Trophoblast cell (in vitro differentiated cells and primary cell): ENCODE measurements at regions not wholly inside any gene's neighbourhood (a gene's known extent, or its start where the extent isn't known, plus 50 kb on each side); places are given as distances from the start of the nearest gene placed in this dataset.

ENCODE experiments used
- DNase-seq, 2 donors: peaks; one replicate each; pipeline ENCODE4 v3.0.0-alpha.2; 2016
- H2AFZ ChIP-seq: 2 replicates; pipeline ENCODE4 v1.6.1; 2013; ENCODE audit warnings: low read length, moderate library complexity, mild to moderate bottlenecking; ENCODE audit not compliant: insufficient read depth, poor library complexity
- H2AK5ac ChIP-seq: 2 replicates; pipeline ENCODE4 v1.6.1; 2013; ENCODE audit warnings: mild to moderate bottlenecking, low read length
- H2BK120ac ChIP-seq: 2 replicates; pipeline ENCODE4 v1.6.1; 2013; ENCODE audit warnings: low read length, mild to moderate bottlenecking, moderate library complexity; ENCODE audit not compliant: insufficient read depth, poor library complexity
- H2BK12ac ChIP-seq: 2 replicates; pipeline ENCODE4 v1.6.1; 2013; ENCODE audit warnings: mild to moderate bottlenecking, low read length, moderate library complexity
- H2BK5ac ChIP-seq: 2 replicates; pipeline ENCODE4 v1.6.1; 2013; ENCODE audit warnings: low read length, low read depth, moderate library complexity, mild to moderate bottlenecking; ENCODE audit not compliant: poor library complexity
- H3K14ac ChIP-seq: 2 replicates; pipeline ENCODE4 v1.6.1; 2013; ENCODE audit warnings: mild to moderate bottlenecking, low read length
- H3K18ac ChIP-seq: 2 replicates; pipeline ENCODE4 v1.6.1; 2013; ENCODE audit warnings: mild to moderate bottlenecking, low read length
- H3K23ac ChIP-seq: 2 replicates; pipeline ENCODE4 v1.6.1; 2013; ENCODE audit warnings: low read length
- H3K27ac ChIP-seq: 2 replicates; pipeline ENCODE4 v1.5.1; 2013; ENCODE audit warnings: low read depth, mild to moderate bottlenecking, inconsistent platforms, low read length, moderate library complexity
- H3K27me3 ChIP-seq: 2 replicates; pipeline ENCODE4 v1.6.1; 2013; ENCODE audit warnings: inconsistent platforms, mild to moderate bottlenecking, low read length, moderate library complexity; ENCODE audit not compliant: insufficient read depth
- H3K36me3 ChIP-seq, 2 experiments: 1 replicate in 1 of 2; 2 replicates in 1 of 2; pipeline ENCODE4 v1.6.1; 2013; ENCODE audit warnings: low read length in 2 of 2, mild to moderate bottlenecking in 2 of 2, moderate library complexity in 1 of 2; ENCODE audit not compliant: insufficient read depth in 2 of 2, control insufficient read depth in 1 of 2
- H3K4ac ChIP-seq: 2 replicates; pipeline ENCODE4 v1.6.1; 2013; ENCODE audit warnings: low read depth, mild to moderate bottlenecking, low read length, moderate library complexity
- H3K4me1 ChIP-seq, 2 experiments: 1 replicate in 1 of 2; 2 replicates in 1 of 2; pipeline ENCODE4 v1.6.1; 2013; ENCODE audit warnings: low read length in 2 of 2, mild to moderate bottlenecking in 2 of 2, moderate library complexity in 1 of 2; ENCODE audit not compliant: insufficient read depth in 2 of 2, control insufficient read depth in 1 of 2
- H3K4me2 ChIP-seq: 2 replicates; pipeline ENCODE4 v1.6.1; 2013; ENCODE audit warnings: inconsistent platforms, mild to moderate bottlenecking, low read length, moderate library complexity
- H3K4me3 ChIP-seq: 2 replicates; pipeline ENCODE4 v1.5.1; 2013; ENCODE audit warnings: mild to moderate bottlenecking, low read depth, low read length, inconsistent platforms
- H3K79me1 ChIP-seq: one replicate; pipeline ENCODE4 v1.6.1; 2013; ENCODE audit warnings: low read length
- H3K79me2 ChIP-seq: 2 replicates; pipeline ENCODE4 v1.6.1; 2013; ENCODE audit warnings: low read length, mild to moderate bottlenecking; ENCODE audit not compliant: control insufficient read depth, insufficient read depth, poor library complexity
- H3K9ac ChIP-seq: 2 replicates; pipeline ENCODE4 v1.6.1; 2013; ENCODE audit warnings: mild to moderate bottlenecking, low read length
- H3K9me3 ChIP-seq: 2 replicates; pipeline ENCODE4 v1.6.1; 2013; ENCODE audit warnings: low read depth, mild to moderate bottlenecking, control low read depth, inconsistent platforms, low read length; ENCODE audit not compliant: insufficient read depth
- H4K12ac ChIP-seq: 2 replicates; pipeline ENCODE4 v1.6.1; 2013; ENCODE audit warnings: low read depth, mild to moderate bottlenecking, low read length, moderate library complexity
- H4K8ac ChIP-seq: 2 replicates; pipeline ENCODE4 v1.6.1; 2013; ENCODE audit warnings: low read depth, mild to moderate bottlenecking, low read length, moderate library complexity
- H4K91ac ChIP-seq: one replicate; pipeline ENCODE4 v1.6.1; 2013; ENCODE audit warnings: low read depth, mild to moderate bottlenecking, low read length, moderate library complexity
- WGBS: extraction: QIAGEN DNeasy Blood & Tissue Kit; methylation state at CpG from one replicate; pipeline ENCODE4 v1.1.7; 2013; ENCODE audit warnings: missing lambda C conversion rate; ENCODE audit not compliant: insufficient read length, insufficient coverage; ENCODE audit errors: extremely low coverage; 5-methylcytosine and 5-hydroxymethylcytosine counted together

GRCh38 chr11:69925366-69926196 is 106.4 kb upstream of the FGF3 start:
- Histone ChIP-seq H4K91ac (no peak overlapping the region), H4K8ac (no peak overlapping the region), H3K79me1 (no peaks in the 10 kb centered on the region), H3K14ac (no peak overlapping the region), H3K18ac (no peak overlapping the region), H2BK5ac (no peak overlapping the region), H2AFZ (no peak overlapping the region), H3K36me3 (no peaks in the 10 kb centered on the region), H3K27ac (no peak overlapping the region), H3K4me2 (no peak overlapping the region), H3K4me1 (peaks cover 0 to 2% of the 10 kb centered on the region in 2 experiments), H3K79me2 (no peaks in the 10 kb centered on the region), H3K4ac (no peak overlapping the region), H3K9me3 (no peaks in the 10 kb centered on the region), H4K12ac (no peak overlapping the region), H3K9ac (no peak overlapping the region), H2AK5ac (no peak overlapping the region), H3K27me3 (peaks cover 2% of the 10 kb centered on the region), H3K4me3 (no peak overlapping the region), H2BK120ac (no peak overlapping the region), H3K23ac (no peak overlapping the region), H2BK12ac (no peak overlapping the region)
- WGBS, result no CpG with 5 or more reads among the region's 22 CpGs
- no peak for DNase-seq

GRCh38 chr11:69926376-69927050 is 107.3 kb upstream of the FGF3 start:
- Histone ChIP-seq H3K9me3 (no peaks in the 10 kb centered on the region), H3K4ac (no peak overlapping the region), H3K9ac (no peak overlapping the region), H2BK5ac (no peak overlapping the region), H3K79me2 (no peaks in the 10 kb centered on the region), H3K36me3 (no peaks in the 10 kb centered on the region), H3K4me3 (no peak overlapping the region), H3K23ac (no peak overlapping the region), H3K18ac (no peak overlapping the region), H2BK12ac (no peak overlapping the region), H2AK5ac (no peak overlapping the region), H4K91ac (no peak overlapping the region), H3K27me3 (peaks cover 2% of the 10 kb centered on the region), H3K4me2 (no peak overlapping the region), H3K14ac (no peak overlapping the region), H3K27ac (no peak overlapping the region), H3K4me1 (peaks cover 0 to 2% of the 10 kb centered on the region in 2 experiments), H2AFZ (no peak overlapping the region), H2BK120ac (no peak overlapping the region), H4K8ac (no peak overlapping the region), H3K79me1 (no peaks in the 10 kb centered on the region), H4K12ac (no peak overlapping the region)
- DNase-seq, result no peak
- no CpG with 5 or more reads among the region's 15 CpGs for WGBS

GRCh38 chr11:69928121-69928520 is 108.9 kb upstream of the FGF3 start:
- no peak overlapping the region for H3K27ac ChIP-seq
- no peak overlapping the region for H2BK5ac ChIP-seq
- no peak overlapping the region for H3K18ac ChIP-seq
- no peak for DNase-seq
- no peak overlapping the region for H2BK12ac ChIP-seq
- H3K4ac ChIP-seq, result no peak overlapping the region
- no peak overlapping the region for H4K12ac ChIP-seq
- H3K36me3 ChIP-seq, result no peaks in the 10 kb centered on the region
- no CpG with 5 or more reads among the region's 9 CpGs for WGBS
- H4K8ac ChIP-seq, result no peak overlapping the region
- H3K9me3 ChIP-seq, result no peaks in the 10 kb centered on the region
- no peaks in the 10 kb centered on the region for H3K79me1 ChIP-seq
- no peak overlapping the region for H3K23ac ChIP-seq
- H3K79me2 ChIP-seq, result no peaks in the 10 kb centered on the region
- no peak overlapping the region for H2BK120ac ChIP-seq
- peaks cover 0 to 2% of the 10 kb centered on the region in 2 experiments for H3K4me1 ChIP-seq
- no peak overlapping the region for H3K4me3 ChIP-seq
- no peak overlapping the region for H2AFZ ChIP-seq
- no peak overlapping the region for H2AK5ac ChIP-seq
- H3K27me3 ChIP-seq, result peaks cover 2% of the 10 kb centered on the region
- H3K14ac ChIP-seq, result no peak overlapping the region
- no peak overlapping the region for H4K91ac ChIP-seq
- no peak overlapping the region for H3K4me2 ChIP-seq
- H3K9ac ChIP-seq, result no peak overlapping the region

DNA sequence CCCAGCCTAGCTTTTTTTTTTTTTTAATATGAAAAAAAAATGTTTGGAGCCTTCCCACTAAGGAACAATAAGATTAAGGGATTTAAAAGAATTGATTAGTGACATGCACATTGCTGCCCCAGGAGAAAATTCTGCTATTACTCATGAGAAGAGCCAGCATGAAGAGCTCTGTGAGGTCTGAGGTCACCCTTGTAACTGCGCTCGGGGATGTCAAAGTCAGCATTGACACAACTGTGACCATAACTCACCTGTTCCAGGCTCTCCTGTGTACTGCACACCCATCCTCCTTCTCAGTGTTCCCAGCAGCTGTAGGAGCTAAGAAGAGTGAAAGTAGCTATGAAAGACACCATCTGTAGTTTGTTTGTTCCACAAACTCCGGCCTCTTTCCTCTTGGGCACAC is 109.8 kb upstream of the FGF3 start:
- no peak overlapping the region for H3K14ac ChIP-seq
- H3K9ac ChIP-seq, result no peak overlapping the region
- H3K79me1 ChIP-seq, result no peaks in the 10 kb centered on the region
- no peaks in the 10 kb centered on the region for H3K36me3 ChIP-seq
- no peak for DNase-seq
- no peak overlapping the region for H2AK5ac ChIP-seq
- no peak overlapping the region for H3K4me3 ChIP-seq
- no peak overlapping the region for H3K4ac ChIP-seq
- H3K27ac ChIP-seq, result no peak overlapping the region
- H3K23ac ChIP-seq, result no peak overlapping the region
- no peak overlapping the region for H2BK12ac ChIP-seq
- H3K18ac ChIP-seq, result no peak overlapping the region
- H4K8ac ChIP-seq, result no peak overlapping the region
- no peak overlapping the region for H2BK120ac ChIP-seq
- H3K27me3 ChIP-seq, result peaks cover 2% of the 10 kb centered on the region
- H3K4me1 ChIP-seq, result peaks cover 0 to 2% of the 10 kb centered on the region in 2 experiments
- H3K9me3 ChIP-seq, result no peaks in the 10 kb centered on the region
- no peak overlapping the region for H4K91ac ChIP-seq
- no peak overlapping the region for H2AFZ ChIP-seq
- no CpG with 5 or more reads among the region's 3 CpGs for WGBS
- no peak overlapping the region for H3K4me2 ChIP-seq
- H4K12ac ChIP-seq, result no peak overlapping the region
- H3K79me2 ChIP-seq, result no peaks in the 10 kb centered on the region
- H2BK5ac ChIP-seq, result no peak overlapping the region
